BJ (cell line): ENCODE measurements at regions not wholly inside any gene's neighbourhood (a gene's known extent, or its start where the extent isn't known, plus 50 kb on each side); places are given as distances from the start of the nearest gene placed in this dataset.
"Not testable (repeated sequence)": the region's sequence is repeated elsewhere in the genome, so short reads cannot be mapped to it uniquely, and the experiment has no call there.

Experiments used
- CTCF ChIA-PET: fragments of 350-600 bp; formaldehyde crosslinking; extraction: SDS; loops from one replicate; lab custom pipeline; 2021; ENCODE audit warnings: antibody characterized with exemption, inconsistent platforms; lab: Yijun Ruan, JAX
- POLR2A ChIA-PET: fragments of 300-600 bp; sonication (Branson Sonifier 250); formaldehyde crosslinking; extraction: SDS; loops from one replicate; lab custom pipeline; 2021; ENCODE audit warnings: antibody characterized with exemption; lab: Charles Lee
- DNase-seq: peaks from one replicate; pipeline ENCODE4 v3.0.0-alpha.2; 2011; ENCODE audit warnings: low read depth
- H3K27me3 ChIP-seq: 2 replicates; pipeline ENCODE4 v1.6.0; 2011; ENCODE audit warnings: low read length; ENCODE audit not compliant: control insufficient read depth, insufficient read depth
- H3K36me3 ChIP-seq: 2 replicates; pipeline ENCODE4 v1.5.1; 2011; ENCODE audit warnings: low read length; ENCODE audit not compliant: control insufficient read depth, insufficient read depth
- H3K4me3 ChIP-seq: 2 replicates; pipeline ENCODE4 v1.5.1; 2011; ENCODE audit warnings: low read depth, mild to moderate bottlenecking, control low read depth, low read length
- TF ChIP-seq, protein P1 (sequence below): IDR thresholded peaks from 2 replicates; pipeline ENCODE4 v1.5.1; 2011; ENCODE audit warnings: low read depth, mild to moderate bottlenecking, control low read depth, inconsistent platforms, low read length, moderate library complexity; ENCODE audit not compliant: insufficient read depth

DNA sequence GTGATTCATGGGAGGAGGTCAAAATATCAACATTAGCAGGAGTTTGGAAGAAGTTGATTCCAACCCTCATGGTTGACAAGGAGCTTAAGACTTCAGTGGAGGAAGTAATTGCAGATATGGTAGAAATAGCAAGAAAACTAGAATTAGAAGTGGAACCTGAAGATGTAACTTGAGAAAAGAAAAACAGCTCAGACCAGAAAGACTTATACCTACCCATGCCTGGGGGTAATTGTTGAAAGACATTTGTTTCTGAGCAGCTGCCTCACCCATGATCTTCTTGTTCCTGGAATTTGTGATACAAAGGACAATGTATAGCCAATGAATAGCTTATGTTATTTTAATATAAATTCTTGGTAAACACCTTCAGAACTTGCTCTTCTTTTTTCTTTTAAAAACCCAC, 128.6 kb downstream of the LRIG2 start:
- TF ChIP-seq, protein P1, sequence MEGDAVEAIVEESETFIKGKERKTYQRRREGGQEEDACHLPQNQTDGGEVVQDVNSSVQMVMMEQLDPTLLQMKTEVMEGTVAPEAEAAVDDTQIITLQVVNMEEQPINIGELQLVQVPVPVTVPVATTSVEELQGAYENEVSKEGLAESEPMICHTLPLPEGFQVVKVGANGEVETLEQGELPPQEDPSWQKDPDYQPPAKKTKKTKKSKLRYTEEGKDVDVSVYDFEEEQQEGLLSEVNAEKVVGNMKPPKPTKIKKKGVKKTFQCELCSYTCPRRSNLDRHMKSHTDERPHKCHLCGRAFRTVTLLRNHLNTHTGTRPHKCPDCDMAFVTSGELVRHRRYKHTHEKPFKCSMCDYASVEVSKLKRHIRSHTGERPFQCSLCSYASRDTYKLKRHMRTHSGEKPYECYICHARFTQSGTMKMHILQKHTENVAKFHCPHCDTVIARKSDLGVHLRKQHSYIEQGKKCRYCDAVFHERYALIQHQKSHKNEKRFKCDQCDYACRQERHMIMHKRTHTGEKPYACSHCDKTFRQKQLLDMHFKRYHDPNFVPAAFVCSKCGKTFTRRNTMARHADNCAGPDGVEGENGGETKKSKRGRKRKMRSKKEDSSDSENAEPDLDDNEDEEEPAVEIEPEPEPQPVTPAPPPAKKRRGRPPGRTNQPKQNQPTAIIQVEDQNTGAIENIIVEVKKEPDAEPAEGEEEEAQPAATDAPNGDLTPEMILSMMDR, result no peak
- Histone ChIP-seq H3K4me3 (no peak overlapping the region), H3K27me3 (no peaks in the 10 kb centered on the region), H3K36me3 (no peaks in the 10 kb centered on the region)
- ChIA-PET CTCF (interaction anchor here (0.7 to 1.1 kb wide), 2 partner anchors 11 to 18 kb away, joined by 3 to 4 read pairs; no protein-coding TSS in a partner anchor), POLR2A (no interaction called here)
- no peak for DNase-seq

DNA sequence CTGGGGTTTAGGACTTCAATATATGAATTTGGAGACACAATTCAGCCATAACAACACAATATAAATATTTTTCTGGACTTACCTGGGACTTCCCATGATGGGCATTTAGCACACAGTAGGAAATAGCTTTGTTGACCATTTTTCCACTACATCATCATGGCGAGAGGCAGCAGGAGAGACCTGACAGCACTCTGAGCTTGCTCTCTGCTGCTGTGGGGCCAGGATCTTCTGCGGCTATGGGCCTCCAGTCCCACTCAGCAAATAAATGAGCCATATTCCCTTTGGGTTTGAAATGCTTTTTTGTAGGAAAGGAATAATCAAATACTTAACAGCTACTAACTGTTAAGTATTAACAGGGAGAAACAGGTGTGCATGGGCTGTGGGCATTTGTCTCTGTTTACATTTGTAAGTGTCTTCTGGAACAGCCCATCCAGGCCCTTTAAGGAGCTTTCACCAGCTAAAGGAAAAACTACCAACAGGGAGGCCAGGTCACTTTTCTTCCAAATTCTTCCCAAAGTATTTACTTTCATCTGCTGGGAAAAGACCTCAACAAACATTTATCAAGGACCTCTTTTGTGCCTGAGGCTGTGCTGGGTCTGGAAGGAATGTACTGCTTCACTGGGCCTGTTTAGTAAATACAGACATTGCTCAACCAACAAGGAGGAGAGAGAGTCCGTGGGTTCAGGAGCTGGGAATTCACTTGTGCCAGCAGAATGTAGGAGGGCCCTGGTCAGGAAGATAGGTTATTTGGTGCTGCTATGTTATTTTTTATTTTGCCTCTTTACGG, 133.2 kb downstream of the LRIG2 start:
- CTCF ChIA-PET, result interaction anchor here (0.7 kb wide), 1 partner anchor 524 kb away, joined by 5 read pairs; no protein-coding TSS in a partner anchor
- no peak overlapping the region for H3K4me3 ChIP-seq
- TF ChIP-seq, protein P1, result no peak
- DNase-seq, result no peak
- H3K36me3 ChIP-seq, result no peaks in the 10 kb centered on the region
- H3K27me3 ChIP-seq, result no peaks in the 10 kb centered on the region
- POLR2A ChIA-PET, result no interaction called here

DNA sequence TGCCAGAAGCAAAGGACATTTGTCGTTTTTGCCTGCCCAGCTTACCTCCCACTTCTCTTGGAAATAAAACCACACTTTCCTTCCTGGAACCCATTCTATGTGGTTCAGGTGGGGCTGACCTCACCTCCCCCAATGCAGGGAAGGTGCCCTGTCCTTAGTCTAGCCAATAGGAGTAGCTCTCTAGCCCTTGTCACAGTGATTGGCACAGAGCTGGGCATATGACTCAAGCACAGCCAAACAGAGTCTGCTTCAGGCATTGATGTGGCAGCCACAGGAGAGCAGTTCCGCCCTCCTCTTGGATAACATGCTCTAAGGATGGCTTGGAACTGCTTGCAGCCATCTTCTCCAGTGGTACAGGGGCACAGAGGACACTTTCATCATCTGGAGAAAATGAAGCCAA, 134.0 kb downstream of the LRIG2 start:
- H3K36me3 ChIP-seq, result no peaks in the 10 kb centered on the region
- no peaks in the 10 kb centered on the region; the same call in 1 of the 2 replicates for H3K27me3 ChIP-seq
- TF ChIP-seq, protein P1, result no peak
- ChIA-PET CTCF (no interaction called here), POLR2A (no interaction called here)
- DNase-seq, result no peak
- no peak overlapping the region for H3K4me3 ChIP-seq

DNA sequence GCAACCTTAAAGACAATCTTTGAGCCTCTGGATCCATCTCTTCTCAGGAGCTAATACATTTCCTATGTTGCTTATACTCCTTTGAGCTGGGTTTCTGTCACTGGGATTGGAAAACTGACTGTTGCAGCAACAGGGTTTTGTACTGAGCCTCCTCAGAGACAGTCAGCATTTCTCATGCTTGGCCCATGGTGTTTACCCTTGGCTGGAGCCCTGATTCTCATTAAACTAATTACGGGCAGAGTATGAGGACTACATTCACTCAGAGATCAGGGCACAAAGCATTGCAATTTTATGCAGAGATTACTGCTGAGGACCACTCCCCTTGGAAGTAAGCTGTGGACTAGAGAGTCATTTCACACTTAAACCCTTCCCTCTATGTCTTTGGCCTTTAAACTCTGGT, 134.5 kb downstream of the LRIG2 start:
- DNase-seq, result no peak
- H3K4me3 ChIP-seq, result no peak overlapping the region
- CTCF ChIA-PET, result no interaction called here
- TF ChIP-seq, protein P1, result no peak
- H3K27me3 ChIP-seq, result no peaks in the 10 kb centered on the region; the same call in 1 of the 2 replicates
- no peaks in the 10 kb centered on the region for H3K36me3 ChIP-seq
- POLR2A ChIA-PET, result no interaction called here

DNA sequence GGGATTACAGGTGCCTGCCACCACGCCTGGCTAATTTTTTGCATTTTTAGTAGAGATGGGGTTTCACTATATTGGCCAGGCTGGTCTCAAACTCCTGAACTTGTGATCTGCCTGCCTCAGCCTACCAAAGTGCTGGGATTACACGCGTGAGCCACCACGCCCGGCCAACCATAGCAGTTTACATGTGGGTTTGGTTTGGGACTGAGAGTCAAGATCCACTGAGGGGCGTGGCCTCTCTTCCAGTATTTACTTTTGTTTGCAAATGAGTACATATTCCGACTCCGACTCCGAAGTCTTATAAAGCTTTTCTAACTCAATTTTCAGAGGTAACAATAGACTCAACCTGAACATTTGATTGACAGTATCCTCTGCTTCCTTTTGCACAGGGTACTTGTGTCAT, 135.4 kb downstream of the LRIG2 start:
- H3K4me3 ChIP-seq, DNase-seq, POLR2A ChIA-PET, H3K36me3 ChIP-seq, H3K27me3 ChIP-seq: not testable (repeated sequence)
- CTCF ChIA-PET, result interaction anchor here (0.7 kb wide), 1 partner anchor 10 kb away, joined by 3 read pairs; no protein-coding TSS in a partner anchor
